Esophagus mucosa (tissue), 1 donor: ENCODE measurements at regions not wholly inside any gene's neighbourhood (a gene's known extent, or its start where the extent isn't known, plus 50 kb on each side); places are given as distances from the start of the nearest gene placed in this dataset.
"Not testable (repeated sequence)": the region's sequence is repeated elsewhere in the genome, so short reads cannot be mapped to it uniquely, and the experiment has no call there.

Experiments
- ATAC-seq: fragments of 200-7000 bp; cut with Tn5 transposase; one replicate; pipeline ENCODE4 v1.9.1; 2020
- donor health status: DM: yes; HTN: yes; CAD: no.

- ATAC-seq, result no peak
Measured at GRCh38 chr13:80558074-80558473, 217.1 kb upstream of the SPRY2 start.

DNA sequence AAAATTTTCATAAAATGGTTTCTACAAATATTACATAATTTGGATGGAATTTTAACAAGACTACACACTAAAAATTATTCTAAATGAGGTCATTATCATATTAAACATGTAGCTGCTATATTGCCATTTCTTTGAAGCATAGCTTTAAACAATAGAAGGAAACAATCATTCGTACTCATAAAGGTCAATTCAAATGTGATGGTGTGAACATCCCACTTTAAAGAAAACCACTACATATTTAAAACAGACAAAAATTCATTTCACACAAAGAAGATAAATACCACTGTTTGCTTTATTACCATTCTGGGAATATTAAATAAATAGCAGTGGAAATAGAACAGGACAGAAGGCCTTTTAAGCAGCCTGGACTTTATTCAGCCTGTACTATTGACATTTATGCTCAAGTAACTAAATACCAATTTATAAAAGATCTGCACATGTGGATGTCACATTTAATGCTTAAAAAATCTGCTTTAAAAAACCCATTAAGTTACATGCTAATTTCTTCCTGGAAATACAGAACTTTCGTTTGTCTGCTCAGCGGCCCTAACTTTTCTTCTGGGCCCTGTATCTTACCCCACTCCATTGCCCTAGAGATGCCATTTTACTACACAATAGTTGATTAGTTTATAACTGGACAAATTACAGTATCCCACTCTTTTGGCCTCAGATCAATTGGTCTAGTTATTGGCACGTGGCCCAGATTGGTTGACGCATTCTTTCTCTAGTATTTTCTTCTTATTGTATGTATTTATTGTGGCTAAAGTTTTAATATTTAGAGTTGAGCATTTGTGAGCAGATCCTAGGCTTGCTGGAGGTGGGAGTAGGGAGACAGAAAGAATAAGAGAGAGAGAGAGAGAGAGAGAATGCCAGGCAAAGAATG is 215.1 kb upstream of the SPRY2 start:
- ATAC-seq, result no peak

DNA sequence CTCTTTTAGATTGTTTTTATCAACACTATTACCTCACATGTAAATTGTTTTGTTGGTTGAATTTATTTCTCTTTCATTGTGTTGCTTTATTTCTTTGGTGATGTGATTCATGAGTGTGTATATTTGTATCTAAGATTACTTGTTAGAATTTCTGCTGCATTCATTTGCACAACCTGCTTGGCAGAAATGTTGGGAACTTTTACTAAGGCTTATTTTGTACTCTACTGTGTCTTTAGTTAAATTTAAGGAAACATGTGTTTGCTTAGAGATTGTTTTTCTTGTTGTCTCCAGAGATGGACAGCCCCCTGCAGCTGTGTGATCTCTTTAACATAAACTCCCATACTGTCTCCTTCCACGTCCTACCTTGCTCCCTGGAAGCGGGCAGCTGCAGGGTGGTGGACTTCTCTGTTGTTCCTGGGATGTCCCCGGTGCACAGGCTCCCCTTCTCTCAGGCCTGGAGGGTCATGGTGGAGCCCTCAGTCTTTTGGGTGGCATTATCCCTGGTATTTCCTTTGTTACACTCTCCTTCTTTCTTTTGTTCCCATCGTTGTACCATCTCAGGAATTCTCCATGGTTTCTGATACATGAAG is 212.0 kb upstream of the SPRY2 start:
- no peak for ATAC-seq

GRCh38 chr13:80551650-80552497 is 210.9 kb upstream of the SPRY2 start:
- no peak for ATAC-seq

- no peak for ATAC-seq
Measured at GRCh38 chr13:80550971-80551441, 210.1 kb upstream of the SPRY2 start.

DNA sequence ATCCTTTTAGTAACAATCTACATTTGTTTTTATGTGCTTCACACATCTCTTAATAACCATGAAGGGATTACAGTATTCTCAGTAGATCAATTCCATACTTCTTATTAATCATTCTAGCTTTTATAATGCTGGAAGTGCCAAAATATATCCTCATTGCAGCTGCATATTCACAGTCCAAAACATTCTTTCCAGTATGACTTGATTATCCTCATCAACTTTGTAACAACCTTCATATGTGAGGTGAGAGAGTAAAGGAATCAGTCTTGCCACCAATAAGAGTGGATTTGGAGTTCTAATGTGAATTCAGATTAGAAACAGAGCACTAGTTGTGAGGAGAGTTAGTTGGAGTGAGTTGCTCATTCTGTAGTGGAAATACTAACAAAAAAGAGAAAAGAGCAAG is 208.0 kb upstream of the SPRY2 start:
- ATAC-seq, result no peak

DNA sequence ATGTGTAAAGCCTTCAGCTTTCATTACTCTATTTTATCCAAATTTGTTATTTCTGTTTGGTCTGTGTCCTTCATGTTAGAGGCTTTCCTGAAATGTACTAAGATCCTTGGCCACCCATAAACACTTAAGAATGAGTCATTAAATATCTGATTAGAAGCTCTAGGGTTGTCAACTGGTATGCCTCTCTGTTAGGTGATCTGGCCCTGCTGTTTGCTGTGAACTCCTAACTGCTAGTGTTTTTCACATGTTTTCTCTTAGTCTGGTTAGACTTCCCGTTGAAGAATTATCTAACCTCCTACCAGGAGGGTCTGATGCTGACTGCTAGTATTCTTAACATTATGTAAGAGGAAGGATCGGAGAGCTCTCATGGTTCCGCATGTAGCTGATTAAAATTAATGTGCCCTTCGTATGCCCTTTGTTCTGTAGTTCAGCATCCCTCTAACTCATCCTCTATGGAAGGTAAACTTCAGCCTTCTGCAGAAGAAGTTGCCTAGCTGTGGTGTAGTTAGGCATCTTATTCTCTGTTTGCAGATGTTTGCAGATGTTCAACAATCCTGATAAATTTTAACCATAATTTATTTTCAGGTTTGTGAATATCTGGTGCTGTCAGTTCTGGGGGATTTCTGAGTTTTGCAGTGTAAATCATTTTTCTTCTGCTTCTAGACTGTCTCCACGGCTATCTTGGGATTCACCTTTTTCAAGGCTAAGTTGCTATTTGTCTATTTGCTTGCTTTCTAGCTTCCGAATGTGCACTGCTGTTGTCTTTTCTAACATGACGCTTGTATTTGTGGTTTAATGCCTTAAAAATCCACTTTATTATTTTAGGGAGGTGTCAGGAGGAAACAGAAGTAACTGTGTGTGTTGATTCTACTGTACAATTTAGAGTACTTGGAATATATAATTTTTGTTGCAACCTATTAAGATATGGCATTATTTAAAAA is 207.2 kb upstream of the SPRY2 start:
- no peak for ATAC-seq

DNA sequence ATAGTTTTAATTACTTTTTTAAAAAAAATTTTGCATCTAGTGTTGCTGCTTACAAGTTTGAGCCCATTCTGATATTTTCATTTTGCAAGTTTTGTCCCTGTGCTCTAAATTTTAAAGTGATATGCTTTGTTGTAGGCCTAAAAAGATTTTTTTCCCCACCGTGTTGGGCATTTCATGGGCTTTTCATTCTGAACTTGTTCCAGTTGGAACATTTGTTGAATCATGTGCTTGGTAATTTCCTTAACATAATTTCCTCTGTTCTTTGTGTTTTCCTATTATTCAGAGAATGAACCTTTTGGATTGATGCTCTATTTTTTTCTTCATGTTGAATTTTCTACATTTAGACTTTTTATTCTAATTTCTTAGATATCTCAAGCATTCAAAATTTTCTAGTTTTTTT is 206.4 kb upstream of the SPRY2 start:
- no peak for ATAC-seq

DNA sequence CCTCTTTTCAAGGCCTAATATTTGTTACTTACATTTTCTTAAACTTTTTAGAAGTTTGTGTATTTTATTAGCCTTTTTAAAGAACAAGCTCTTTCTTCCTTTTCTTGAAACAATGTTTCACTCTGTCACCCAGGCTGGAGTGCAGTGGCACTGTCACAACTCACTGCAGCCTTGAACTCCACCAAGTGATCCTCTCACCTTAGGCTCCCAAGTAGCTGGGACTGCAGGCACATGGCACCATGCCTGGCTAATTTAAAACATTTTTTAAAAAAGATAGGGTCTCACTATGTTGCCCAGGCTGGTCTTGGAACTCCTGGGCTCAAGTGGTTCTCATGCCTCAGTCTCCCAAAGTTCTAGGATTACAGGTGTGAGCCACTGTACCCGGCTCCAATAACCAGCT is 192.2 kb upstream of the SPRY2 start:
- ATAC-seq, result no peak

GRCh38 chr13:80530902-80531301 is 190.0 kb upstream of the SPRY2 start:
- ATAC-seq, result no peak

DNA sequence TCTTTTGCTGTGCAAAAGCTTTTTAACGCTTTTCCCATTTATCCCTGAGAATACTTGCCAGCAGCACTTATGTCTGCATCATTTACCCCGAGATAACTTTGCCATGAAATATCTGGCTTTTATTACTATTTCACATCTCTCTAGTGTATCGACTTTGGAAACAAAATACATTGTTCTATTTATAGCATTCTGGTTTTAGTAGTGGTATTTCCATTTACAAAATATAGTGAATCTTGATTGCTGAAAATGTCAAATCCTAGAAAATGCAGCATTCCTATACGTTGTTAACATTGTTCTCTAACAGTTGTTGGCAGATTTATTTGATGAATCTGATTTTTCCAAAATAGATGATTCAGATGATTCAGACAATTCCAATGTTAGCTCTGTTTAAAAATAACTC is 189.3 kb upstream of the SPRY2 start:
- no peak for ATAC-seq

DNA sequence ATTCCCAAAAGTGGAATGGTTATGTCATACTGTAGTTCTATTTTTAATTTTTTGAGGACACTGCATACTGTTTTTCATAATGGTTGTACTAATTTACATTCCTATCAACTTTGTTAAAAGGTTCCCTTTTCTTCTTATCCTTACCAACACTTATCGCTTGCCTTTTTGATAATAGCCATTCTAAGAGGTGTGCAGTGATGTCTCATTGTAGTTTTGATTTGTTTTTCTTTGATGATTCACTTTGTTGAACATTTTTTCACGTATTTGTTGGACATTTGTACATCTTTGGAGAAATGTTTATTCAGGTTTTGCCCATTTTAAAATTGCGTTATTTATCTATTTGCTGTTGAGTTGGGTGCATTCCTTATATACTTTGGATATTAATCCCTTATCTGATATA is 188.8 kb upstream of the SPRY2 start:
- no peak for ATAC-seq

- no peak for ATAC-seq
Measured at GRCh38 chr13:80528733-80529132, 187.8 kb upstream of the SPRY2 start.

DNA sequence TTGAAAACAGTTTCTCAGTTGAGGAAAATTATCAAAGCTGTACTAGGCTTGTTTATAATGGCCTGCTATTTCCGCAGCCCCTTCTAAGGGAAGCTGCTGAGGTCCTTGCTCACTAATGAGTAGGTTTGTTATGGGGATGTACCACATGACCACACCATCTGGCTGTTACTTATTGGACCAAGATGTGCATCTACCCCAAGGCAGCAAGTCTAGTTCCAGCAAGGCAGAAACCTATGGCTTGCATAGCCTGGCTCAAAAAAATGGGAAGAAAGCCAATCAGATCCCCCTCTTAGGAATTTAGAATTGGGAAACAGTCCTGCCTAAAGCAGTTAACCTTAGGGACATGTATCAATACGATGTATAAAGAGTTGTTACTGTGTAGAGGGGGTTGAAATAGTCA is 186.5 kb upstream of the SPRY2 start:
- ATAC-seq, result no peak

GRCh38 chr13:80524447-80525215 is 183.7 kb upstream of the SPRY2 start:
- ATAC-seq, result peak; percentile 35

- no peak for ATAC-seq
Measured at GRCh38 chr13:80523134-80523533, 182.2 kb upstream of the SPRY2 start.

GRCh38 chr13:80522463-80522862 is 181.5 kb upstream of the SPRY2 start:
- not testable (repeated sequence) for ATAC-seq

DNA sequence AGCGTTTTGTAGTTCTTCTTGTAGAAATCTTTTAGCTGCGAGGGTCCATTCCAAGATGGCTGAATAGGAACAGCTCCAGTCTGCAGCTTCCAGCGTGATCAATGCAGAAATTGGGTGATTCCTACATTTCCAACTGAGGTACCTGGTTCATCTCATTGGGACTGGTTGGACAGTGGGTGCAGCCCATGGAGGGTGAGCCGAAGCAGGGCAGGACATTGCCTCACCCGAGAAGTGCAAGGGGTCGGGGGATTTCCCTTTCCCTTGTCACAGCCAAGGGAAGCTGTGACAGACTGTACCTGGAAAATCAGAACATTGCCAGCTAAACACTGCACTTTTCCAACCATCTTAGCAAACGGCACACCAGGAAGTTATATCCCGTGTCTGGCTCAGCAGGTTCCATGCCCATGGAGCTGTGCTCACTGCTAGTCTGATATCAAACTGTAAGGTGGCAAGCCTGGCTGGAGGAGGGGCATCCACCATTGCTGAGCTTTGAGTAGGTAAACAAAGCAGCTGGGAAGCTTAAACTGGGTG is 176.0 kb upstream of the SPRY2 start:
- no peak for ATAC-seq

- ATAC-seq, result no peak
Measured at GRCh38 chr13:80515296-80515695, 174.4 kb upstream of the SPRY2 start.

- ATAC-seq, result no peak
Measured at GRCh38 chr13:80513196-80513595, 172.3 kb upstream of the SPRY2 start.

DNA sequence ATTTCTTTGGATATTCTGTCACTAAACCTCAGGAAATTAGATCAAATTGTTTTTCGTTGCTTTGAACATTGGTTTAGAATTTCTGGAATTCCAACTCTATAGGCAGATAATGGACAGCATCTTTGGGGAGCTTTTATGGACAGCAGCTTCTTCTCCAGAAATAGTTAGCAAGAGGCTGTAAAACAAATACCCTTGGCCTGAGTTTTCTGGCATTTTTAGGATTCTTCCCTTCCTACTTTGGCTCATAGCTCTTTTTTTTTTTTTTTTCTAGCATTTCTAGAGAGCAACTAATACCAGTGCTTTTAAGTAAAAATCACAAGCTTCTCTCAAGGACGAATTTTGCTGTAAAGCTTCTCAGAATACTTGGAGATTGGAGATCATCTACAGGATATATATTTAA is 169.8 kb upstream of the SPRY2 start:
- ATAC-seq, result no peak
